GM19025 (cell line): ENCODE measurements at regions not wholly inside any gene's neighbourhood (a gene's known extent, or its start where the extent isn't known, plus 50 kb on each side); places are given as distances from the start of the nearest gene placed in this dataset.
"Not testable (repeated sequence)": the region's sequence is repeated elsewhere in the genome, so short reads cannot be mapped to it uniquely, and the experiment has no call there.

Source experiments
- ATAC-seq: cut with Tn5 transposase; IDR thresholded peaks from one replicate; pipeline ENCODE4 v1.9.1; 2021; ENCODE audit warnings: mild to moderate bottlenecking, low read depth, moderate library complexity; ENCODE audit not compliant: unreplicated experiment

DNA sequence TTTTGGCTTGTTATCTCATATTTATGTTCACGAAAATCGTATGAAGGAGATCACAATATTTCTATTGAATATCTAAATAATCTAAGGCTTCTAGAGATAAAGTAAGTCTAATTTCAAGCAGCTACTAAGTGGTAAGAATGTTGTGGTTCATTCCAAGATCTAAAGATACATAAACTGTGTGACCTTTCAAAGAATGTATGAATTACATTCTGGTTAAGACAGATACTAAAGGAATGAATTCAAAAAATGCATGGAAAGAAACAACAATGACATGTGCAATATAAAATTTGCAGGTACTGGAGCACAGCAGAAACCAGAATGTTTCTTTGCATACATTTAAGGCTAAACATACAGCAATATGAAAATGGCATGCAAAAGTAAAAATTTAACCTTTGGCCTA, 1214.6 kb downstream of the CDH8 start:
- ATAC-seq = no peak

DNA sequence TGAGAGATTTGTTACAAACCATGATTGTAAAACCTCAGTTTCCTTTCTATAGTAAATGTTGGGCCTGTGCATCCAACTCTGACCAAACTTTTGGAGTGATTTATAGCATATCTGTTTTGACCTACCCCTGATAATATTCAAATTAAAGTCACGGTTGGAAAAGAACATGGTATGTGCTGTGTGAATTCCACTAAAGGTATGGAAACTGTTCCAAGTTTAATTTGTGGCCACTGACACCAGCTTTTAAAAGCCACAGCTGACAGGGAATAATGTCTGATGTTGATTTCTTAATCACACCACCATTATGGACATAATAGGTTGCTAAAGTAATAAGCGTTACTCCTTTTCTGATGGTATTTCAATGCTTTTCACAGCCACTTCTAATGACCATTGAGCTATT, 1215.9 kb downstream of the CDH8 start:
- no peak for ATAC-seq

DNA sequence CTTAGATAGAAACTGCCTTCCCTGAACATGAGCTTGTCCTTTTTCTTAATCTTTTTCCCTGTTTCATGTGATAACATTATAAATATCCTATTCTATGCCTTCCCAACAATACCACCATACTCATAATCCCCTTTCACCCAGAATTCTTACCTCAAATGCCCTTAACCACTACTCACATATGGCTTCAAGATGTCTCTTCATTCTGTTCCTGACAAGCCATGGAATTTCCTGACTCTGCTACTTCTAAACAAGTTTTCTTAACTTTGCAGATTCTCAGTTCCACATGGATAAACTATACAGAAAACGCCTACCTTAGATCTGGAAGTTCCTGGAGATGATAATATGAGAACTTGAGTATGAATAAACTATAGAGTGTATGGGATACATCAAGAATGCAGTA, 1217.8 kb downstream of the CDH8 start:
- ATAC-seq = no peak

DNA sequence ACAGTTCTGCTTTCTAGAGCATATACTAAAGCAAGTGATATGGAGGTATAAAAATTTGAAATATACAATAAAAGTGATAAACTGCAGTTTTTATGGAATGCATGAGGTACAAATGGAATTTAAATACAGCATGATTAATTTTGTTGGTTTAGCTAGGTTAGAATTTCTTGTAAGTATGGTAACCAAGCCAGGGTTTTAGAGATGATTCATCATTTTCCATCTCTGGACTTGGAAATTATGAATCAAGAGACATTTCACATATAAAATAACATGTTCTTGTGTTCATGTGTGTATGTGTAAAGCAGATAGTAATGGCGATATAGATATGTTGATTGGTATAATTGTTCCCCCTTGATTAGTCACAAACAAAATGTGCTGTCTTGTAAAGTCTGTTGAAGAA, 1219.8 kb downstream of the CDH8 start:
- ATAC-seq = no peak

DNA sequence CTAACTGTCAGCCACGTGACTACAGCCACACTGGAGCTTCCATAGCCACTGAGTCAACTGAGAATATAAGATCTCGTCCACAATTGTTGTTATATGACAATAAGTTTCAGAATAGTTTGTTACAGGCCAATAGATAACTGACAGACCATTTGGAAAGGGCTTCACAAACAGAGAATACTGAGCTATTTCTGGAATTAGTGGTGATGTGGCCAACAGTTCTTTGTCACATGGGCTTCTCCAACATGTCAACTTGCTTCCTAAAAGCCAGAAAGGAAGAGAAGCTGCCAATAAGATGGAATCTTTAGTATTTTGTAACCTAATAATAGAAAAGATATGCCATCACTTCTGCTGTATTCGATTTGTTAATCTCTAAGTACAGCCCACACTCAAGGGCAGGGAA, 1220.4 kb downstream of the CDH8 start:
- no peak for ATAC-seq

DNA sequence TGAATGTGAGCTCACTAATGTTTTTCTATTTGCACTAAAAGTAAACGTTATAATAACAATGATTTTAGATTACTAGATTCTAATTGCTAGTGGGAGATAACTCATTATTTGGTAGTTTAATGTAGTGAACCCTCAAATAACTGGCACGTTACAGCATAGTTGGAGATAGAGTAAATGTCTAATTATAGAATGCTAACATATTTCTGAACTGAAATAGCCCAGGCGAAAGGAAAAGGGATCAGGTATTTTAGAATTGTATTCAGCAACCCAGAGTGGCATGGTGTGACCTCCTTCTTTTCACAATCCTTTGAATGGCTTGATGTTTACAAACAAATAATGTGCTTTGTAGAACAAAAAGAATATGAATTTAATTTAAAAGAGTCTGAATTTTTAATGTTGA, 1221.2 kb downstream of the CDH8 start:
- ATAC-seq = no peak

DNA sequence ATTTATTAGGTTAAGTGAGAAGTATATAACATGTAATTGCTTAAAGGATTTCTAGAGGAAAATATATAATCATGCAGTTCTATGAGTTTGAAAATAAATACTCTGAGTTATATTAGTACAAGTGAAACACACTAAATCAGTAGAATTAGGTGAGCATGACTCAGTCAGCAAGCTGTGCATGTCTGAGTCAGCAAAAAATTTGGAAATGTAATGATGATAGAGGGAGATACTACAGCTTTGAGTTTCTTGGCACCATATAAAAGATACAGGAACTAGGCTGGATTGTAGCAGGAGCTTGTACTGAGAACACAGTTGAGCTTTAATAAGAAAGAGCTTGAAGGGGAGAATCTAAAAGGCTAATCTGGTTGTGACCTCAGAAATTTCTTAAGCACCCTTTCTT, 1224.6 kb downstream of the CDH8 start:
- no peak for ATAC-seq

DNA sequence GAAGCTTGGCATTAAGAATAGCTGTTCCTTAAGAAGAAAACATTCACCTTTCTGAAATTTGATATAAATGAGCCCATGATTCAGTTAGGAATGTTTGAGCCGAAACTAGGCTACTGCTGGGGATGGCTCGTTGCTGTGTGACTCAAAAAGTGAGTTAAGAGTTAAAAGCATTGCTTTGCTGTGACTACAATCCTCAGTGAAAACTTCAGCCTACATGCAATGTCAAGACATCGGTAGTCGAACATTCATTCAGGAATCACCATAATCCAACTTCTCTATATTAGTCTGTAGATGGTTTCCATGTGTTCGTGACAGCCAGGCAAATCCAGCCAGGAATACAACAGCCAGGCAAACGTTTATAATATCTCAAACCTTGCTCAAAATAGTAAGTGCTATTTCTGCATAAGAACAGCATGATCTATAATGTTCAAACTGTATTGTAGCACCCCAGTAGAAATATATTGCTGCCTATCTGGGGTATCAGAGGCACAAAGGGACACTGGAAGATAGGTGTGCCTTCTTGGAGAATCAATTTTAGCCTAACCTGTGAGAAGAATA, 1225.1 kb downstream of the CDH8 start:
- ATAC-seq = no peak

DNA sequence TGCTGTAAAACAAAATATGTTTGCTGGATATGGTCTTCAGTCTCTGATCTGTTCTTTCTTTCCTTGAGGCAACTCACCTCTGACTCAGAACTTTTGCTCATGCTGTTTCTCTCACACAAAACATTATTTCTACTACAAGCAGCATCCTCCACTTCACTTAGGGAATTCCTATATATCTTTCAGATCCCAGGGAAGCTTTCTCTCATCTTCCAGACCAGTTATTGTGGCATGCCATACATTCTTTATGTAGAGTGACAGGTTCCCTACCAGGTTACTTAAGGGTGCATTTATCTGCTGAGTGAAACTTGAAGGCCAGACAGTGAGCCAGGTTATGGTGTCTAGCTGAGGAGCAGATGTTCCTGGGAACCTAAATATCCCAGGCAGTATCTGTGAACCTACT, 1226.0 kb downstream of the CDH8 start:
- ATAC-seq = no peak

DNA sequence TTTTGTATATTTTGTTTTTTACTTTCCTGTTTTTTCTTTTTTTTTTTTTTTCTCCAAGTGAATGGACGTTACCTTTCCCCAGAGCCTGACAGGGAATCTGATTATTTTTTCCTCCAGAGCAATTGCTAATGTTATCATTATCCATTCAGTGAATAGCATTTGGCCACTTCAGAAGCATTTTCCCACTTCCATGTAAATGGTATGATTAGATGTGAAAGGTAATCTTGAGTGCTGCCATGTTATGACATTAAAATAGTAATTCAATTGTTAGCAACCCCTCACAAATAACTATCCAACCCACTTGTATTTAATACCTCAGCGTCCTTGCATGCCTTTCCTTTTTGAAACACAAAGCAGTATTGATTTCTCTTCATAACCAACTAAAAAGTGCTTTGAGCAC, 1243.8 kb downstream of the CDH8 start:
- ATAC-seq = no peak

DNA sequence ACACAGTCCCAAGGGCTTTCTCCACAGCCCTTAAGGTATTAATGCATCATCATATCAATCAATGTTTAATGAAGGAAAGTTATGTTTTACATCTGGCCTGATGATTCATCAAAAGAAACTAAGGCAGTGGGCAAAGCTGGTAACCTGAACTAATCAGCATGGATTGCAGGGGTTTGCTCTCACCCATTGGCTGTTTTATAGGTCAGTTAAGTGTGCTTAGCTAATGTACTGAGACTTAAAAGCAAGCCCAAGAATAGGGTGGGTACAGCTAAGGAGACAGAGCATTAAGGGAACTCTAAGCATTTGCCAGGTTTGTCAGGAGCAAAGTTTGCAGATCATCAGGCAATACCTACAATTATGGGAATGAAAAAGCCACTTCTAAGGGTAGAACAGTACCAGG, 1247.6 kb downstream of the CDH8 start:
- no peak for ATAC-seq

DNA sequence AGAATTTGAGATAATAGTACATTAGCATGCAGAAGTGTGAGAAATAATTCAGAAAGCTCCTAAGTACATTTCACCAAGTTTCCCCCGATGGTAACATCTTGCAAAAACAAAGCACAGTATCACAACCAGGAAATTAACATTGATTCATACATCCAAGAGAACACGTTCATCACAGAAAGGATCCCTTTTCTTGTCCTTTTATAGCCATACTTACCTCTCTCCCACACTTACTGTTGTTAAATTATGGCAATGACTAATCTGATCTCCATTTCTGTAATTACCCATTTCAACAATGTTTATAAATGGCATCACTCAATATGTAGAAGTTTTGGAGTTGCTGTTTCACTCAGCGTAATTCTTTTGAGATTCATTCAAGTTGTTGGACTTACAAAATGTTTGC, 1260.0 kb downstream of the CDH8 start:
- no peak for ATAC-seq

DNA sequence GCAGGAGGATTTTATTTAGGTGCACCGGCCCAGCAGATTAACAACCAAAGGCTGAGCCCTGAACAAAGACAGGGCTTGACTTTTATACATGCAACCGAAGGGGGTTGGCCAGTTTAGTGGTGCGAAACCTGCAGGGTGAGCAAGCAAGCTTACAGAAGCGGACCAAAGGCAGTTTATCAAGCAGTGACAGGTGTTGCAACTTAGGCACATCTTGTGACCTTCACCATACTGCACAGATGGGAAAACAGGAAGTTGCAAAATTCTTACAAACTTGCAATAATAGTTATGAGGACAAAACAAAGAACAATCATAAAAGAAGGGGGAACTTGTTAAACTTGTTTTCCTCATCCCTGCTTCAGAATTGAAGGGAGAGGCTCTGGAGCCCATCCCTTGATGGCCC, 1265.1 kb downstream of the CDH8 start:
- no peak for ATAC-seq

DNA sequence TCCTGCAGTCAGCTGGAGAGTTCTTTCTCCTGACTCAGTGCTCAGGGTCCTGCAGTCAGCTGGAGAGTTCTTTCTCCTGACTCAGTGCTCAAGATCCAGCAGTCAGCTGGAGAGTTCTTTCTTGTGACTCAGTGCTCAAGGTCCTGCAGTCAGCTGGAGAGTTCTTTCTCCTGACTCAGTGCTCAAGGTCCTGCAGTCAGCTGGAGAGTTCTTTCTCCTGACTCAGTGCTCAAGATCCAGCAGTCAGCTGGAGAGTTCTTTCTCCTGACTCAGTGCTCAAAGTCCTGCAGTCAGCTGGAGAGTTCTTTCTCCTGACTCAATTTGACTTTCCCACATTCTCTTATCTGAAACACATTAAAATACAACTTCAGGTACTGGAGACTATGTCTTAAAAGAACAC, 1265.9 kb downstream of the CDH8 start:
- ATAC-seq = not testable (repeated sequence)

DNA sequence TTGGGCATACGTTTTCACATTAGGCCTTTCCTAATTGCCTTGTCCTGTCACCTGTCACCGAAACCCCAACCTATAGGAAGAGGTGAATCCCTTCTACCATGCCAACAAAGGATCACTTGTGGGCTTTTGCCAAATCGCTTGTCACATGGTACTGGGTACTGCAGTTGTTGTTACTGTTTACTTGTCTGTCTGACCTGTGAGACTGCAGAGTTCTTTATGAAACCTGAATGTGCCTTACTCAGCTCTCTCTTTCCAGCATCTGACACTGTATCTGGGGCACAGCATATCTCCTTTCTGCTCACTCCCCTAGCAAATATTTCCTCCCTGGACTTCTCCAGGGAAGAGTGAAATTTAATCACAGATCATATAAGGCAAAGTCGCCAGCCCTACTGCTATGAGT, 1272.4 kb downstream of the CDH8 start:
- no peak for ATAC-seq

DNA sequence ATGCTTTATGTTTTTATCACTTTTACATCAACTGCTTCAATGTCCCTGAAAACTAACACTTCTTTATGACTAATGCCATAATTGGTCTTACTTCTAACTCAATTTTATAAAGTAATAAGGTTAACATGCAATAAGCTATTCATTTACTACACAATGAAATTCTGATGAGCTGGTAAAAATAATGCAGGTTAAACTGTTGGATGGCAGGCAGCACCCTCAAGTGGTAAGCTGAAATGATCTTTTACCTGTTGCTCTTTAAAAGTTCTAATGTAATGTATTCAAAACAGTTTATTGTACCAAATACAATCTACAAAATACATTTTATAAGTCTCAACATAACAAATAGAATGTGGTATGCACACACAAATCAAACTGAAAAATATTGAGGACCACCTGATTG, 1280.3 kb downstream of the CDH8 start:
- ATAC-seq = no peak

DNA sequence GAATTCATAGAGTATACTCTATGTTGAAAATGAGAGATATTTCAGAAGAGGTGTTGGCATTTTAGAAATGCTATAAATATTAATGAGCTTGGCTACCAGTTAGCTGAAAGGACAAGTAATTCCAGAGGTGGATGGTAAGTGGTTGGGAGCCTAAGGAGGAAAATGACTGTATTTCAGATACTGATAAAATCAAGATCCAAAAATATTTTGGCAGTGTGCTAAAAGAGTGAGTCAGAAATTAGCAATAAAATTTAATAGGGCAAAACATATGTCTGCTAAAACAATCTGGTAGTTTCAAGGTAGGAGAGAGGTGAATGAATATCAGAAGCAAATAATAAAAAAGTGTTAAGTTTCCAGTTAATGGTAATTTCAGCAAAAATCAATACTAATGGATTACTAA, 1287.9 kb downstream of the CDH8 start:
- no peak for ATAC-seq

DNA sequence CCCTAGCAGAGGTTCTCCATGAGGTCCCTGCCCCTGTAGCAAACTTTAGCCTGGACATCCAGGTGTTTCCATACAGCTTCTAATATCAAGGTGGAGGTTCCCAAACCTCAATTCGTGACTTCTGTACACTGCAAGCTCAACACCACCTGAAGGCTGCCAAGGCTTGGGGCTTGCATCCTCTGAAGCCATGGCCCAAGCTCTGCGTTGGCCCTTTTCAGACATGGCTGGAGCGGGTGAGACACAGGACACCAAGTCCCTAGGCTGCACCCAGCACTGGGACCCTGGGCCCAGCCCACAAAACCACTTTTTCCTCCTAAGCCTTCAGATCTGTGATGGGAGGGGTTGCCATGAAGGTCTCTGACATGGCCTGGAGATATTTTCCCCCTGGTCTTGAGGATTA, 1292.0 kb downstream of the CDH8 start:
- ATAC-seq = no peak

DNA sequence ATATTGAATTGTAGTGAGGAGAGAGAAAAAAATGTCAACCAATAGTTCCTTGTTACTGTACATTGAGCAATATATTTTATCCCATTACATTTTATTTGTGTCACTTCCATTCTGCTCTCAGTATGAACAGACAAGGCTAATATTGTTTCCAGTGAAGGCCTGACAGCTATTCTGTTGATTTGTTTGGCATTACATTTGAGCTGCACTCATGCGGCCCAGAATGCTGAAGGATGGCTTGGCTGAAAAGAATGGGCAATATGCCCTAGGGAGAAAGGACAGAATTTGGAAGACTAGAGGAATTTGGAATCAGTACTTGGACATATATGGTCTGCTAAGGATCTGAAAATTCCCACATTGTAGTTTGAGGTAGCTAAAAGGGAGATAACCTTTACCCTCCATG, 1294.4 kb downstream of the CDH8 start:
- ATAC-seq = no peak

DNA sequence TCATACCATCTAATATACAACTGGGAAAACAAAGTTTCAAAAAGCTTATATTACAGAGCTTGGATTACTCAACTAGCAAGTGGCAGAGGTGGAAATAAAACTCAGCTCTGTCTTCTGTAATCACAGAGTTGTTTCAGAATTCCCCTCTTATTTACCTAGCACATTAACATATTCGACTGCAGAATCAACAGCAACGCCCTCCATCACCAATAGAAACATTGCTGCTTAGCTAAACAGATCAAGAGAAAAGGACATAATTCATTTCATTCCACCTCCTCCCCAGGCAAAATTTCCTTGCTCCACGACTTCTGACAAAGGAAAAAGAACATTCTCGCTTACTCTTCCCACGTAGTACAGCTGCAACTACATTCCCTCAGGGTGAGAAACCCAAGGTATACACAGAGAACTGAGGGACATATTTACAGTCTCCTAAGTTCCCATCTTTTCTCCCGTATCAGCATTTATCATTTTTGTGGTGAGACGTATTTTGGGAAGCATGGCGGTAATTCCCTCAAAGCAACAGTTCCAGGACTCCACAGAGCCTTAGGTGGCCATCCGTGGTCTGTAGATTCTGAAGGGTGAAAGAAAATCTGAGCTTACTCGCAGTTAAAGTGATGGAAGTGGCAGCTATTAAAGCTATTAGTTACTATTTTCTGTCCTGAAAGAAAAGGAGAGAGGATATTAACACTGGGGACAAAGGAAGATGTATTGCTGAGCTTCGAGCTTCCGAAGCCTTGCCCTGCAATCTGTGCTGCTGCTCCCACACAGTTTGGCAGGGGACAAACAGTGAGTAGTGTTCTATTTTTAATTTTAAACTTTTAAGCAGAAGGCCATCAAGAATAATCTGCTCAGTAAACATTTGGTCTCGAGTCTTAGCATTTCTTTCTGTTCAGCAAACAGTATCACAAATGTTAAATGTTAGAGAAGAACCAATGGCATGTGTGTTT, 1296.2 kb downstream of the CDH8 start:
- ATAC-seq = no peak

DNA sequence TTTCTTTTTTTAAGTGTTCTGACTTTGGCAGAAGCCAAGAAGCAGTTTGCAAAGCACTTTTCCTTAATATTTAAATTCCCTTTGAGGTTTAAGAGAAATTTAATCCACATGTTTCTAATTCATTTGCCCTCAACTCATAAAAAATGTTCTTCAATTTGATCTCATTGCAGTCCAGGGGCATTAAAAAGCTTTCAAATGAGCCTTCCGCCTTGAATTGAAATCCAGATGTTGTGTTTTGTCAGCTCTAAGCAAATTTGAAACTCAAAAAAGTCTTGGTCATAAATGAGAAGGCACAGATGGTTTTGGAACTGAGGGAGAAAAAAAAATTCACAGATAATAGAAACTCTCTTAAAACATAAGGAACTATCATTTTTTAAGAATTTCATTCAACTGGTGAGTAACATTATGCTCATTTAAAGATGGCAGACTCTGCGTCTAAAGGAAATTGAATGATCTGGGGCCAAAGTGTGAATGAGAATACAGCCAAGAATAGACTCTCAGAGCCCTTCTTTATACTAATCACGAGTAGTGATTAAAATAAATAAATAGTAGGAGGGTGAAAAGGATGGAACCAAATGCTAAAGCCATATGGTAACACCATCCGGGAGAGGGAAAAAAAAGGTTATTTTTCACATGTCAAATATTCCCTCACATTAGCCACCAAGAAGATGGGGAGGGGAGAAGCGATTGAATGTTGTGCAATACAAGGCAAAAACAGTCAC, 1304.7 kb downstream of the CDH8 start:
- ATAC-seq = no peak

DNA sequence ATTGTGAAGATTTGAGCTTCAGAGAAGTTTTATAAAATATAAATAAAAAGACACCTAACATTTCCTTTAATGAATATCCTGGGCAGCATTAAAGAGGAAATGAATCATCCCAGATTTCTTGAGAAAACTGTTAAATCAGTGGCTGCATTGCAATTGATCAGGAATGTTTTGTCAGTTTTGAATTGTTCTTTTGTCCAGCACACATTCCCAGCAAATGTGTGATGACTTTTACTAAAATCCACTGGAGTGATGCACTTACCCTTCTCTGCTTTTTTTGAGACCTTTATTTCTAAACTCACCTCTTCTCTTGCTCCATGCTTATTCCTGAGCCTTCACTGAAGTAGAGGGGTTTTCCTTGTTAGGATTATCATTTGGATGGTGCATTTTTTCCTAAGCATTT, 1307.2 kb downstream of the CDH8 start:
- no peak for ATAC-seq
